ENCODE measurements at regions not wholly inside any gene's neighbourhood (a gene's known extent, or its start where the extent isn't known, plus 50 kb on each side); places are given as distances from the start of the nearest gene placed in this dataset.
A peak's percentile ranks its signal among the peaks of the same experiment; 100 is the strongest.

DNA sequence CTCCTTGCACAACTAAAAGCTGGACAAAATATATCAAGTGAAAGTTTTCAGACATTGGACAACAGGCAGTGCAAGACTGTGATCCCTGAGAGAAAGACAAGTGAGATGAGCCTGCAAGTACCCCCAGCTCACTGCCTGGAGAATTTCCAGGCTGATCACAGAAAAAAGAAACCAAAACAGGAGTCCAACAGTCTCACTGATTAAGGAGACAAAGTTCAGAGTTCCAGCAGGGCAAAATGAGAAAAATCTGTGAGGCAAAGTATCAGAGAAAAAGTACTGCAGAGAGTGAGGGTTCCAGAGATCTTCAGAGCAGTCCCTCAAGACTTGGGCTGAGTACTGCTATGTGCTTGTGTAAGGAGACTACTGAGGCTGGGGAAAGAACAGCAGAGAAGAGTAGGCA lies 56.0 kb upstream of the PRSS3 start:
- no peak for DNase-seq (ENCODE audit: low spot score)
- H3K36me3 ChIP-seq (ENCODE audit: control insufficient read depth in 4 of 4, insufficient read depth in 3 of 4, low read depth in 1 of 4, low read length in 3 of 4) = no peaks in the 10 kb centered on the region
- peaks cover 0 to 18% (median 15%) of the 10 kb centered on the region in 4 donors for H3K4me1 ChIP-seq (ENCODE audit: control insufficient read depth in 4 of 4, insufficient read depth in 4 of 4, low read length in 3 of 4)
- TF ChIP-seq, protein P1, sequence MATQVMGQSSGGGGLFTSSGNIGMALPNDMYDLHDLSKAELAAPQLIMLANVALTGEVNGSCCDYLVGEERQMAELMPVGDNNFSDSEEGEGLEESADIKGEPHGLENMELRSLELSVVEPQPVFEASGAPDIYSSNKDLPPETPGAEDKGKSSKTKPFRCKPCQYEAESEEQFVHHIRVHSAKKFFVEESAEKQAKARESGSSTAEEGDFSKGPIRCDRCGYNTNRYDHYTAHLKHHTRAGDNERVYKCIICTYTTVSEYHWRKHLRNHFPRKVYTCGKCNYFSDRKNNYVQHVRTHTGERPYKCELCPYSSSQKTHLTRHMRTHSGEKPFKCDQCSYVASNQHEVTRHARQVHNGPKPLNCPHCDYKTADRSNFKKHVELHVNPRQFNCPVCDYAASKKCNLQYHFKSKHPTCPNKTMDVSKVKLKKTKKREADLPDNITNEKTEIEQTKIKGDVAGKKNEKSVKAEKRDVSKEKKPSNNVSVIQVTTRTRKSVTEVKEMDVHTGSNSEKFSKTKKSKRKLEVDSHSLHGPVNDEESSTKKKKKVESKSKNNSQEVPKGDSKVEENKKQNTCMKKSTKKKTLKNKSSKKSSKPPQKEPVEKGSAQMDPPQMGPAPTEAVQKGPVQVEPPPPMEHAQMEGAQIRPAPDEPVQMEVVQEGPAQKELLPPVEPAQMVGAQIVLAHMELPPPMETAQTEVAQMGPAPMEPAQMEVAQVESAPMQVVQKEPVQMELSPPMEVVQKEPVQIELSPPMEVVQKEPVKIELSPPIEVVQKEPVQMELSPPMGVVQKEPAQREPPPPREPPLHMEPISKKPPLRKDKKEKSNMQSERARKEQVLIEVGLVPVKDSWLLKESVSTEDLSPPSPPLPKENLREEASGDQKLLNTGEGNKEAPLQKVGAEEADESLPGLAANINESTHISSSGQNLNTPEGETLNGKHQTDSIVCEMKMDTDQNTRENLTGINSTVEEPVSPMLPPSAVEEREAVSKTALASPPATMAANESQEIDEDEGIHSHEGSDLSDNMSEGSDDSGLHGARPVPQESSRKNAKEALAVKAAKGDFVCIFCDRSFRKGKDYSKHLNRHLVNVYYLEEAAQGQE (IDR thresholded peaks at IDR 0.05) = peak; percentile 48
- TF ChIP-seq, protein P2, sequence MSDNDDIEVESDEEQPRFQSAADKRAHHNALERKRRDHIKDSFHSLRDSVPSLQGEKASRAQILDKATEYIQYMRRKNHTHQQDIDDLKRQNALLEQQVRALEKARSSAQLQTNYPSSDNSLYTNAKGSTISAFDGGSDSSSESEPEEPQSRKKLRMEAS (IDR thresholded peaks at IDR 0.05) = no peak
- TF ChIP-seq GABPA (IDR thresholded peaks at IDR 0.05 in 1 of 2, conservative IDR thresholded peaks at IDR 0.05 in 1 of 2) = no peak
- TF ChIP-seq JUND (IDR thresholded peaks at IDR 0.05) = no peak
- TF ChIP-seq HNF4G (IDR thresholded peaks at IDR 0.05) = peak; percentile 63
- peak; percentile 38 for TF ChIP-seq YY1 (IDR thresholded peaks at IDR 0.05)
- TF ChIP-seq HNF4A (conservative IDR thresholded peaks at IDR 0.05) = peak; percentile 93 to 95
- TF ChIP-seq EGR1 (IDR thresholded peaks at IDR 0.05; ENCODE audit: low read depth in 2 of 2) = no peak
- TF ChIP-seq FOXA2 (IDR thresholded peaks at IDR 0.05) = no peak
- peak; percentile 17 to 21 for TF ChIP-seq RAD21 (IDR thresholded peaks at IDR 0.05)
- TF ChIP-seq, protein P3, sequence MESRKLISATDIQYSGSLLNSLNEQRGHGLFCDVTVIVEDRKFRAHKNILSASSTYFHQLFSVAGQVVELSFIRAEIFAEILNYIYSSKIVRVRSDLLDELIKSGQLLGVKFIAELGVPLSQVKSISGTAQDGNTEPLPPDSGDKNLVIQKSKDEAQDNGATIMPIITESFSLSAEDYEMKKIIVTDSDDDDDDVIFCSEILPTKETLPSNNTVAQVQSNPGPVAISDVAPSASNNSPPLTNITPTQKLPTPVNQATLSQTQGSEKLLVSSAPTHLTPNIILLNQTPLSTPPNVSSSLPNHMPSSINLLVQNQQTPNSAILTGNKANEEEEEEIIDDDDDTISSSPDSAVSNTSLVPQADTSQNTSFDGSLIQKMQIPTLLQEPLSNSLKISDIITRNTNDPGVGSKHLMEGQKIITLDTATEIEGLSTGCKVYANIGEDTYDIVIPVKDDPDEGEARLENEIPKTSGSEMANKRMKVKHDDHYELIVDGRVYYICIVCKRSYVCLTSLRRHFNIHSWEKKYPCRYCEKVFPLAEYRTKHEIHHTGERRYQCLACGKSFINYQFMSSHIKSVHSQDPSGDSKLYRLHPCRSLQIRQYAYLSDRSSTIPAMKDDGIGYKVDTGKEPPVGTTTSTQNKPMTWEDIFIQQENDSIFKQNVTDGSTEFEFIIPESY (IDR thresholded peaks at IDR 0.05) = peak; percentile 15
- TF ChIP-seq, protein P4, sequence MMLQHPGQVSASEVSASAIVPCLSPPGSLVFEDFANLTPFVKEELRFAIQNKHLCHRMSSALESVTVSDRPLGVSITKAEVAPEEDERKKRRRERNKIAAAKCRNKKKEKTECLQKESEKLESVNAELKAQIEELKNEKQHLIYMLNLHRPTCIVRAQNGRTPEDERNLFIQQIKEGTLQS (IDR thresholded peaks at IDR 0.05) = no peak
- no peak for TF ChIP-seq FOXA1 (IDR thresholded peaks at IDR 0.05)
- TF ChIP-seq TAF1 (conservative IDR thresholded peaks at IDR 0.05) = no peak
- TF ChIP-seq, protein P5, sequence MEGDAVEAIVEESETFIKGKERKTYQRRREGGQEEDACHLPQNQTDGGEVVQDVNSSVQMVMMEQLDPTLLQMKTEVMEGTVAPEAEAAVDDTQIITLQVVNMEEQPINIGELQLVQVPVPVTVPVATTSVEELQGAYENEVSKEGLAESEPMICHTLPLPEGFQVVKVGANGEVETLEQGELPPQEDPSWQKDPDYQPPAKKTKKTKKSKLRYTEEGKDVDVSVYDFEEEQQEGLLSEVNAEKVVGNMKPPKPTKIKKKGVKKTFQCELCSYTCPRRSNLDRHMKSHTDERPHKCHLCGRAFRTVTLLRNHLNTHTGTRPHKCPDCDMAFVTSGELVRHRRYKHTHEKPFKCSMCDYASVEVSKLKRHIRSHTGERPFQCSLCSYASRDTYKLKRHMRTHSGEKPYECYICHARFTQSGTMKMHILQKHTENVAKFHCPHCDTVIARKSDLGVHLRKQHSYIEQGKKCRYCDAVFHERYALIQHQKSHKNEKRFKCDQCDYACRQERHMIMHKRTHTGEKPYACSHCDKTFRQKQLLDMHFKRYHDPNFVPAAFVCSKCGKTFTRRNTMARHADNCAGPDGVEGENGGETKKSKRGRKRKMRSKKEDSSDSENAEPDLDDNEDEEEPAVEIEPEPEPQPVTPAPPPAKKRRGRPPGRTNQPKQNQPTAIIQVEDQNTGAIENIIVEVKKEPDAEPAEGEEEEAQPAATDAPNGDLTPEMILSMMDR (IDR thresholded peaks at IDR 0.05; ENCODE audit: low read depth, low read length, missing input control) = no peak
- TF ChIP-seq NR2F2 (IDR thresholded peaks at IDR 0.05) = no peak
- TF ChIP-seq SP1 (IDR thresholded peaks at IDR 0.05) = peak; percentile 80
- TF ChIP-seq RXRA (IDR thresholded peaks at IDR 0.05) = peak in 1 of 2 donors; percentile 46
- H3K9ac ChIP-seq (ENCODE audit: low read depth in 1 of 2, low read length in 2 of 2) = peak overlapping the region in 1 of 2 donors; percentile 47
- no peaks in the 10 kb centered on the region for H3K27me3 ChIP-seq (ENCODE audit: control insufficient read depth in 4 of 4, insufficient read depth in 4 of 4, low read length in 3 of 4)
- peak overlapping the region; percentile 60 to 79 for H3K27ac ChIP-seq (ENCODE audit: low read depth in 1 of 2, low read length in 2 of 2)
- H3K4me3 ChIP-seq (ENCODE audit: low read depth in 1 of 3, low read length in 3 of 3) = peak overlapping the region; percentile 11 to 63 (median 26)
- no peaks in the 10 kb centered on the region for H3K9me3 ChIP-seq (ENCODE audit: control insufficient read depth in 4 of 4, low read length in 3 of 4)
